CD4-positive, alpha-beta T cell treated with Interleukin-10 for 1 hour (primary cell): ENCODE measurements at regions not wholly inside any gene's neighbourhood (a gene's known extent, or its start where the extent isn't known, plus 50 kb on each side); places are given as distances from the start of the nearest gene placed in this dataset.
"Not testable (repeated sequence)": the region's sequence is repeated elsewhere in the genome, so short reads cannot be mapped to it uniquely, and the experiment has no call there.

Experiments used
- DNase-seq: peaks from one replicate; pipeline ENCODE4 v3.0.0-alpha.2; 2020

DNA sequence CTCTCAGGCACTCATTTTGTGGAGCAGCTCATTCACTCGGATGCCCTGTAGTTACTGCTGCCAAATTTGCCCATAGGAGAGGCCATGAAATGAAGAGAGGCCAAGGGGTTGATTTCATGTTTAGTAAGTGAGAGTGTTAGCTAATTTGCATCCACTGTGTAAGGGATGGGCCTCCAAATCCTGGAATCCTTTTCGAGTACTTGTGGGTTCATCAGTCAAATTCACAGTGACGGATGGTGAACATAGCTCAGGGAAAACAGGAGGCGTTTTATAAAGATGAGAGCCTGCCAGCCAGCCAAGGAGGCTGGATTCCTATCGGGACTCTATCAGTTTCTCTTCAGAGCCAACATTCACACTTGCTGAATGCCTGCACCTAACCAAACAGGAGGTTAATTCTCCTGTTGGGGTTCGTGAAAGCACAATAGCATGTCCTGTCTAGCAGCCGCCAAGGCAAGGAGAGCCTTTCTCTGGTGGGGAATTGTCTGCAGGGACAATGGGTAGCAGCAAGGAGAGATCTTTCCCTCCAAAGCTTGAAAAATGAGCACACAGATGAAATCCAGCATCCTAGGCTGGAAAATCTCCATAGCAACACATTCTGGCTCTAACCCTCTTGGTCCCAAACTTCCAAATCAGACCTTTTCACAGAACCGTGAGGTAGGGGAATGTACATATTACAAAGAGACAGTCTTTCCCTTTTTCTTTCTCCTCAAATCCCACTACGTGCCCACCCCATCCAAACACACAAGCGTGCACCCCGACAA is 231.4 kb upstream of the ECI2 start:
- no peak for DNase-seq

DNA sequence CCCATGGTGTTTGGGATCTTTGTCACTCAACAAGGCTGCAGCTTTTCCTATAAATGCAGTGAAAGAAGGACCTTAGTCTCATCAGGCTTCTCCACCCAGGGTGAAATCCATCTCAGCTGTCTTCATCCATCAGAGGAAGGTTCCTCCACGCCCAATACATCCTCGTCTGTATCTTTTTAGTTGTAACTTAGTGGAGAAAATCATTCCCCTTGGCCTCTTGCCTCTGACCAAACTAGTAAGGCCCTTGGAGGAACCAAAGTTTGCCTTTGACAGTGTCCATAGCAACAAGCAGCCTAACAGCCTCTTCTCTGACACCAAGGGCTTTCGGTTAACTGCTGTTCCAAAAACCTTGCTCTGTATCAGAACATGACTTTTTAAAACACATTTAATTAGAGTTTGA is 230.3 kb upstream of the ECI2 start:
- no peak for DNase-seq

DNA sequence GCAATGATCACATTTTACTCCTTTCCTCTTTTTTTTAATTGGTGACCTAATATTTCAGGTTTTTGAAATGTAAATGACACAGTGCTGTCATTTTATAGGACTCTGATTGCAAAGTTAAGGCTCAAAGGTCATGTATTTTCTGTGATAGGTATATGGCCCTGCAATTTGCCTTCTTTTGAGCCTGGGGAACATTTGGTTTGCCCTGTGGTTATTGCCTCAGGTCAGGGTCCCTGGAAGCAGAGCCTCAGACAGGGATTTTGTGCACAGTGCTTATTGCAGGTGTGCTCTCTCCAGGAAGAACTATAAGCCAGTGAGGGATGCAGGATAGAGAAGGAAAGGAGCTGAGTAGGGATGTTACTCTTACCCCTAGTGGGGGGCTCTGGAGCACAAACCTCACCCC is 229.3 kb upstream of the ECI2 start:
- DNase-seq: no peak

DNA sequence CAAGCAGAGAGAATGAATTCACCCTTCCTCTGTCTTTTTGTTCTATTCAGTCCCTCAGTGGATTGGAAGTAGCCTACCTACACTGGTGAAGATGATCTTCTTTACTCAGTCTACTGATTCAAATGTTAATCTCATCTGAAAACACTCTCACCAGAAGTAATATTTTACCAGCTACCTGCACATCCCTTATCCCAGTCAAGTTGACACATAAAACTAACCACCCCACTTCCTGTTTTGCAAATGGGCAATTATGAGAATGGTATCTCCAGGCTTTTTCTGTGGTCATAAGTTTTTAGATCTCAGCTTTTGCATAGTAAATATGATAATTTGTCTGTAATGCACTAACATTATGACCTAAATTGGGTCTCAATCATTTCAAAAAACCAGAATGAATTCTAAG is 228.8 kb upstream of the ECI2 start:
- no peak for DNase-seq

DNA sequence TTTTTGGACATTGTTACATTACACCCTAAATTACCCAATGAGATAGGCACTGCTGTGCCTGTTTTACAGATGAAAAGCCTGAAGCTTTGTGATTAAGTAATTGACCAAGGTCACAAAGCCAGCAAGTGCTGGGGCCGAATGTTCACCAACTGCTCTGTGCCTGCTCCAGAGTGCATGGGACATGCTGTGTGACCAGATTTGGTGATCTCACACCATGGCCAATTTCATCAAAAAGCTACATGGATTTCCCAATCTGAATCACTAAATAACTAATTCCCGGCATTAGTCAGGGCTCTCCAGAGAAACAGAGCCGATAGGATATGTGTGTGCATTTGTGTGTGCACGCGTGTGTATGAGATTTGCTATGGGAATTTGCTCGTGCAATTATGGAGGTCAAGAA is 228.3 kb upstream of the ECI2 start:
- DNase-seq: no peak

DNA sequence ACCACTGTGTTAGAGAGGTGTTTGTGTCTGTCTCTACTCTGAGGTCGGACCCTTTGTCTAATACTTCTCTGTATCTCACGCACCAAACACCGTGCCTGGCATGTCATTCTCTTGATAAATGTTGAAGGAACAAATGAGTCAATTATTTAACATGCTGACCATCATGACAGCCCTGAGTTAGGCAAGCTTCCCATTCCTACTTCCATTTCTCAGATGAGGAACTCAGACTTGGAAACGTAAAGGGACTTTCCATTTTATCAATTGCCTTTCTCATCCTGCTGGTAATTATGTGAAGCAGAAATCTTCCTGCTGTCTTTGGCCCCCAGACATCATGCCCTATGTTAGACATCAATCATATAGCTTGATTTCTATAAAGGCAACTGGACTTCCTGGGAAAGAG is 227.0 kb upstream of the ECI2 start:
- no peak for DNase-seq

DNA sequence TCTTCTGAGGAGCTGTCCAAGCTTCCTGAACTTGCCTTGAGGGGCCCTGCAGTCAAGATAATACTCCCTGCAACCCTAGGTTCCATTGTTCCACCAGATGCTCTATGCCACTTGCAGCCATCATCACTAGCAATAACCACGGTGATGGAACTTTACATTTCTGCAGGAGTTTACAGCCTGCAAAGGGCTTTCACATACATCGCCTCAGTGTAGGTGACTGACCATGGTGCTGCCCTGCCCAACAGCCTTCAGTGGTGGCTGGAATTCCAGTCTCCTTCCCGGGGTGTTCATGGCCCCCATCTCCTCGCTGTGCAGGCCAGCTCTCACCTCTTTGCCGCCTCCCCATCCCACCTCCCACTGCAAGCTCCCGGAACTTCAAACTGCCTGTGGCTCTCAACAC is 225.5 kb upstream of the ECI2 start:
- DNase-seq: no peak

DNA sequence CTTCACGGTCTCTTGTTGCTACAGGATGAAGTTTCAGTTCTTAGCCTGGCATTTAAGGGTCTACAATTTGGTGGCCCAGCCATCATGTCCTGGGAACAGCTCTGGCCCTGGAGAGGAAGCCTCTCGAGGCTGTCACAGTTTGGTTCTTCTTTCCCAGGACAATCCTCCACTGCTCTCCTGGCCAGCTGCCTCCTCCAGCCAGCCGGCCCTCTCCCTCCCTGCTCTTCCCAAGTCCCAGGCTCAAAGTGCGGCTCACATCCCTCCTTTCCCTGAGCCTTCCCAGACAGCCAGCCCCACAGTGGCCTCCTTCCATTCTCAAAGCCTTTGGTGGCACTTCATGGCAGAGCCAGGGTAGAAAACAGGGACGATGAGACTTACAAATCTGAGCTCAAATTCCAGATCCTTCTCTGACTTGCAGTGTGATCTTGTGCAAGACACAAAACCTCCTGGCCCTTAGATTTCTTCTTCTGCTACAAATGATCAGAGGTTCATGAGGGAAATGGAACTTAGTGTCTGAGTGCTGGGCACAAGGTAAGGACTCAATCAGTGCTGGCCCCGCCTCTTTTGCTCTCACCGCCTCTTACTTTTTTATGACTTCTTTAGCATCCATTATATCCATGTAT is 223.8 kb upstream of the ECI2 start:
- DNase-seq: no peak

DNA sequence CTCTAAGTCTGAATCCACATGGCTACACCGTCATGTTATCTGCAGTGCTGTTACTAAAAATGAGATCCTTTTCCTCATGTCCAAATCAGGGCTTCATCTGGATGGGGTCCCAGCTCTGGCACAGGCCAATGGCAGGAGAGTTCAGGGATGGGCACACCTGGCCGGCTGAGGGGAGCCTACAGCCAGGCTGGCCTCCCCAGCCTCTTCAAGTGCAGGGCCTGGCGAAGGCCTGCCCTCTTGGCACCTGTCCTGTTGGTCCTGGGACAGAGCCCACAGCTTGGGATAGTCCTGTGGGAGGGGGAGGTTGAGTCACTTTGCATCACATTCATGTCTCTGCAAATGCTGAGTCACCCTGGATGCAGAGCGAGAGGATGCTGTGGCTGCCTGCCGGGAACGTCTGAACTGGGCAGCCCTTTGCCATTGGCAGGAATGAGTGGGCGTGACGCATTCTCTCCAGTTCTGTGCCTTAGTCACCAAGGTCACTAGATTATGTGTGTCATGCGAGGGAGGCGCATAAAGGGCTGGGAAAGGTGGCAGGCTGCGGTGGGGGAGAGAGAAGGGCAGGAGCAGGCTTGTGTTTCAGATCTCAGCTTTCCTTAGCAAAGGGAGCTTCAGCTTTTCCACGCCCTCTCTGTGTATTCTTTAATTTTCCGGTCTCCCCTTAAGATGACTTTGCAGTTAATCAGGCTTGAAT is 223.2 kb upstream of the ECI2 start:
- DNase-seq: no peak

DNA sequence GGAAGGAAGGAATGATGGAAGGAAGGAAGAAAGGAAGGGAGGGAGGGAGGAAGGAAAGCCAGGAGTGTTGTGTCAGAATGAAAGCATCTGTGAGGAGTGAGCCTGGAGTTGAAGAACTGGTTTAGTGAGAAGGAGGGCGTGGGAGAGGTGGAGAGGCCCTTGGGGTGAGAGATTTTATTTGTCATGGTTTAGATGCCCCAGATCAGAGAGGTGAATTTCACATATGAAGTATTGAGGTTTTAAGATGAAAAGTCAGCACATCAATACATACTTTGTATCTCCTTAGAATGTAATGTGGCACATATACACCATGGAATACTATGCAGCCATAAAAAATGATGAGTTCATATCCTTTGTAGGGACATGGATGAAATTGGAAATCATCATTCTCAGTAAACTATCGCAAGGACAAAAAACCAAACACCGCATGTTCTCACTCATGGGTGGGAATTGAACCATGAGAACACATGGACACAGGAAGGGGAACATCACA is 222.3 kb upstream of the ECI2 start:
- DNase-seq: not testable (repeated sequence)

DNA sequence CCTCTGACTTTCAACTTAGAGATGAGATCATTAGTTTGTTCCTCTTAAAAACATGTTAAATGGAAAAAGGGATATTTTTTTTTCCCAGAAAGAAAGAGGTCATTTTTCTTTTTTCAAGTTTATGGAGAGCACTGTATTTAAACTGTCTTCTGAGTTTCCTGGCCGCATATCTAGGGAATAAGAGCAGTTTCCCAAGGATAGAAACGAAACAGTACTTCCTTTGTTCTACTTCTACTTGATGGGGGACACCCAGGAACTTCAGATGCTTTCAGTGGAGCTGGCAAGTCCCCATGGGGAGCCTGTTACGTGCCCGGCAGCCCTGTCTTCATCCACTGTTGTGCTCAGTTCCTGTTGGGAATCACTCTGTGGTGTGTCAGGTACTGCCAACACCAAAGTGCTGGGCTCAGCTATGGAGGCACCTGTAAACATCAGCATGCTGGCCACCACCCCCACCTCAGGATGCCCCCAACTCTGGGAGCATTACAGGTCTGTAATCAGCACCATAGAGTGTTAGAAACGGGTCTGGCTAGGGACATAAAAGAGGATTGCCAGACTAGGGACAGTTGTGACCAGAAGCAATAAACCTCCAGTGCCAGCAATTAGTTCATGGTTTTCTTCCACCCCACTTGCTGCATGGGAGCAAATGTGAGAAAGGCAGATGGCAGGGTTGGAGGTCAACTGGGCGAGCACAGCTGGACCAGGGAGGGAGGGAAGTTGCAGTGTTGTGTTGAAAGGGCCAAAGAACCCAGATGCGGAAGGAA is 221.7 kb upstream of the ECI2 start:
- DNase-seq: no peak

DNA sequence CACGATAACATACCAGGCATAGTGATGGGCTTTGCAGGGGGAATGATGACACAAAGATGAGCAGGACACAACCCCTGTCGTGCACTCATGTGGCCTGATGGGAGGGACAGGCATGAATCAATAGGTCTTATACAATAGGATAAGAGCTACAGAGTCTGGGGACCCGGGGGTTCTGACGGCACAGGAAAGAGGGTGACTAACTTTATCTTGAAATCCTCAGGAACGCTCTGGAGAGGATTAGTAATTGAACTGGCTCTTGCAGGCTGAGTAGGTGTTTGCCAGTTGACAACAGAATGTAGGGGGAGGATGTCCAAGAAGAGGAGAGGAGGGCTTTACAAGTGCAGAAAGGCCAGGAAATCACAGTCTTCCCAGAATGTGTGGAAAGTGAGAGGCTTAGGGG is 219.9 kb upstream of the ECI2 start:
- DNase-seq: no peak

DNA sequence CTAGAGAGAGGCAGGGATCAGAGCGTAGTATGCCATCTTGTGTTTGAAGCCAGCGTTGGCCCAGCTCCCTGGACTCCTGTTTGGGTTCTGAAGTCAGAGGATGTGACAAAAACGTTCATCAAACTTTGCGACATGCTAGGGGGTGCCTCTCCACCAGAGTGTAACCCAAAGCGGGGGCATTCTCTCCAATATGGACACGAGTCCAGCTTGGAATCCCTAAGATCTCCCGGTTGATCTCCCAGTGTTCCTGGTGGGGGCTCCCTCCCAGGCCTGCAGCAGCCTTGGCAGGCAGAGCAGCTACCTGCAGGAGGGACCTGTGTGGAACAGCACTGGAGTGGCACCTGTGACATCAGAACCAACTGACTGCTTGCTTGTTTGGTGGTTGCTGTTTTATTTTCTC is 218.8 kb upstream of the ECI2 start:
- no peak for DNase-seq

DNA sequence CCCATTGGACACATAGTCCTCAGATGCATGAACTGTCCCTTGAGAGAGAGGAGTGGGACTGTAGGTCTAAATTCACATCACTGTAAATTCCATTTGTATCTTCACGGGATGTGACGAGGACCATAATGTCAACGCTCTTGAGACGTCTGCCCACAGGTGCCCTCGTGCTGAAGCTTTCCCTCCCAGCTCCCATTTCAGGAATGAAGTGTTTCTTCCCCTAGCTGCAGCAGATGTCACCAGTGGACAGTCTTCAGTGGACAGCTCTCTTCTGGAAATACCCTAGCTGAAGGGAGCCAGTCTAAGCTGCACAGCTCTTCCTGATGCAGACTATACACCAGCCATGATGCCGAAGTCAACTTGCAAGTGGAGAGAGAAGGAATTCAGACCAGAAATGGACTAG is 217.4 kb upstream of the ECI2 start:
- no peak for DNase-seq

DNA sequence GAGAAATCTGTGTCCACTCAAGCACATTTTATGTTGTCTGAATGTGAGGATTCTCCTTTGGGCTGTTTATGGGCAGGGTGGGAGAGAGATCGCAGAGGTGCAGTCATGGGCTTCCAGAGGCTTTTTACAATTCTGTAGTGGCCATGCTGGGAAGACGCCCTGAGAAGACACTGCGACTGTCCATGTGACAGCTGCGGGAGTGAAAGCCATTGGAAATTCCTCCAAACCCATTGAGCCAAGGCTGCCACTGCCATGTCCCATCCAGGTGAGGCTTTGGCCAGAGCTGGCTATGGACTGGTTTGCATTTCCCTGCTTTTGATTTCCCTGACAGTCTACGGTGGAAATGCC is 216.9 kb upstream of the ECI2 start:
- DNase-seq: no peak

DNA sequence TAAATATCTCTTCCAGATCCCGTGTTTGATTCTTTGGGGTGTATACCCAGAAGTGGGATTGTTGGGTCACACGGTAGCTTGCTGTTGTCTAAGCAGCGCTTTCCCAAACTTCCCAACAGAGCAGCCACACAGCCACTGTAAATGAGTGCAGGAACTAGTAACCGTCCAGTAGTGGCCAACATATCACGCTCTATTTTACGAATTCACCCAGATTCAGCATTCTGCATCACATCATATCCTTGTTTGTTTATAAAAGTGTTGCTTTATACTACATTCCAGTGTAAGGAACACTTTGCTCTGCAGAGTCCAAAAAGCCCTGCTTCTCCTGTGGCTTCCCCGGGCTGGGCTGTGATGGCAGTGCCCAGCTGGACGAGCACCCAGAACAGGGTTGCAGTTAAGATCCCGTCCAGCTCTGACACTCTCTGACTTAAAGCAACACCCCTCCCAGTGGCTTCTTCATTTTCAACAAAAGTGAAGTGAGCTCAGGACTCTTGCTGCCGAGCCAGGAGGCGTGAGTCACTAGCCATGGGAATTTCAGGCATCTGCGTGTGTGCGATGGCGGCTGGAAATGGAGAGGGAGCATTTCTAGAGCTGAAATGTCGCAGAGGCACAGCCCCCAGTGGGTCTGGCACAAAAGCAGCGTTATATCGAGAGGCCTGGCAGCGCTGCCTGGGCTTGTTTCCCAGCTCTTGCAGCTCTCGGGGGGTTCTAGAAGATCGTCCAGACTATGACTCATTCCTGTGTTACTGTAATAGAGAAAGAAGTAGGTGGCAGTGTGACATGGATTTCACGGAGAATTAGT is 216.3 kb upstream of the ECI2 start:
- DNase-seq: no peak

DNA sequence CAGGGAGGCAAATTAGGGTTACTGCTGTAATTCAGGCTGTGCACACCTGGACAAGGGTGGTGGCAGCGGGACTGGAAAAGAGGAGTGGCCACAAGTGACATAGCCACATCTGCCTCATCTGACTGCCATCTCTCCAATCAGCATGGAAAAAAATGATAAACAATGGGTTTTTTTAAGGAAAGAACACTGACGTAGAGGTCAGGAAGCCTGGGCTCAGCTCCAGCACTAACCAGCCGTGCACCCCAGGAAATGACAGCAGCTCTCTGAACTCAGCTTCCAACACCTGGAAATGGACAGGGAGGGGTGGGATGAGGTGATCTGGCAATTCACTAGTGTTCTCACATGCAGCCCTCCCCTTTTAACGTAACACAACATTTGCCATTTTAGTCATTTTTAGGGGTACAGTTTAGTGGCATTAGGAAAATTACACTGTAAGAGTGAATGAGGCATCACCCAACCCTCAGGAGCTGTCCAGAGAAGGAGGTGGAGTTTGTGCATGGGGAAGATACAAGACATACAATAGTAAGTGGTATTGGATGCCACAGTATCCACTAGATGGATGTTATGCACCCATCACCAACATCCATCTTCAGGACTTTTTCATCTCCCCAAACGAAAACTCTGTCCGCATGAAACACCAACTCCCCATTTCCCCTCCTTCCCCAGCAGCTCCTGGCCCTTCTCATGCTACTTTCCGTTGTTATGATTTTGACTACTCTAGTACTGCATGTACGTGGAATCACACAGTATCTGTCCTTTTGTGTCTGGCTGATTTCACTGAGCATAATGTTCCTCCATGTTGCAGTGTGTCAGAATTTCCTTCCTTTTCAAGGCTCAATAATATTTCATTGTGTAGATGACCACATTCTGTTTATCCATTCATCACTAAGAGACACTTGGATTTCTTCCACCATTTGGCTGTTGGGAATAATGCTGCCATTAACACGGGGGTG is 215.5 kb upstream of the ECI2 start:
- DNase-seq: no peak

DNA sequence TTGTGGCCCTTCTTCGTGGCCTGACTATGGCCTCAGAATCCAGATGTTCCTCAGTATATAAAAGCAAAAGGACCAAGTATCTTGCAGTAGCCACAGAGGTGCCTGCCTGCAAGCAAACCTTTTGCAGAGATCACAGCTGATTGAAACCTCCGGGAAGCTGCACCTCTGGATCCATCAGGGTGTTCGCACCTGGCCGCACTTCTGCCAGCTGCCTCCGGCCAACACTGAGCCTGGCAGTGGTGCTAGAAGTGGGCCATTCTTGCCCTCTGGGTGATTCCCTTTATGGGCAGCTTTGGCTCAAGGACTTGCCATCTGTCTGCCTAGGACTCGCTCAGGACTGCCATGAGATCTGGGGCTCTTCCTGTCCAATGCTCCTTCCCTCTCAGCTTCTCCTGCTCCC is 214.6 kb upstream of the ECI2 start:
- DNase-seq: no peak

DNA sequence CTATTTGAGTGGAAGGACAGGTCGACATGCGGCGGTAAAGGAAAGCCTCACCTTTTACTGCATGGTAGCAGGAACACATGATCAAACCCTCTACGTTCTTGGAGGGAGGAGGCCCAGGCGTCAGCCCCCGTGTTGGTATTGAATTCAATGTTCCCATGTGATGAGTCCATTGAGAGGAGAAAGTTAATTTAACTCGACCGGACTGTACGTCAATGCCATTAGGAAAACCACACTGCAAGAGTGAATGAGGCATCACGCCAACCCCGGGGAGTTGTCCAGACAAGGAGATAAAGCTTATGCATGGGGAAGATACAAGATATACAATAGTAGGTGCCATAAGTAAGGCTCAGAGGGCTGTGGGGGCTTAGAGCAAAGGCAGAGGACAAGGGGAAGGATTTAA is 213.9 kb upstream of the ECI2 start:
- DNase-seq: no peak

DNA sequence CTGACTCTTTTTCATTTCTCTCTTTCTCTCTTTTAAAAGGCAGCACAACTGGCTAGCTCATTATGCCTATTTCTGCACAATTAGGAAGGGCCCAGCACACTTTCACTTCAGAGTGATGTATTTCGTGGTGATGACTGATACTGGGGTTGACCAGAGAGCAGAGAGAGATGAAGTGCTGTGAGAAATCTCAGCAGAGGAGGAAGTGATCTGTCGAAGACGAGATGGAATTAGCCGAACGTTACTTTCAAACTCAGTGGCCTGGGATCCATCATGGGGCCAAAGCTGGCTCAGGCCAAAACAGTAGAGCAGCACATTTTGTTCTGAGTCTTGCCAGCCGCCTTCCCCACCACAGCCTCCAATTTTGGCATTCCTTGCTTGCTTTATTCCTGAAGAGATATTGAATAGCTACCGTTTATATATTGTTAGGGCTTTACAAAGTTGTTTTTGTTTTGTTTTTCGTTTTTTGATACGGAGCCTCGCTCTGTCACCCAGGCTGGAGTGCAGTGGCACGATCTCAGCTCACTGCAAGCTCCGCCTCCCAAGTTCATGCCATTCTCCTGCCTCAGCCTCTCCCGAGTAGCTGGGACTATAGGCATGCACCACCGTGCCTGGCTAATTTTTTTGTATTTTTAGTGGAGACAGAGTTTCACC is 213.2 kb upstream of the ECI2 start:
- DNase-seq: no peak

DNA sequence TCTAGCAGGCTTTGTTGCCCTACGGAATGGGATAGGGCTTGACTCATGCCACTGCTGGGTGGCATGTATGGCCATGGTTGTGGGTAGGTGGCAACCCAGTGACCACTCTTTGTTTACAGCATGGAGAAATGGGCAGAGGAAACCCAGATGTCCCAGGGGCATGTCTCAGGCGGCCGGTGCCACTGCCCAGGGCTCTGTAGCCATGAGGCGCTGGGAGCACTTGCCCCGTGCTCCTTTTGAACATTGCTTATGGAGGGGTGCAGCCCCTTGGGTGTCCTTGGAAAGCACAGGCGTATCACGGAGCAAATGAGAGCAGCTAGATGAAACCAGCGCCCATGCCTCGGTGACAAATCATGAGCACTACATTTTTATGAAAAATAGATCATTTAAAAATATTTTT is 212.5 kb upstream of the ECI2 start:
- no peak for DNase-seq
